B cell (primary cell): ENCODE measurements at regions not wholly inside any gene's neighbourhood (a gene's known extent, or its start where the extent isn't known, plus 50 kb on each side); places are given as distances from the start of the nearest gene placed in this dataset.

Experiments used
- ATAC-seq: fragments of 200-7000 bp; cut with Tn5 transposase; one replicate; pipeline ENCODE4 v1.10.0; 2021; ENCODE audit warnings: low read depth, mild to moderate bottlenecking, moderate number of reproducible peaks, moderate library complexity
- CTCF ChIA-PET: fragments of 350-600 bp; sonication (Branson Sonifier 250); formaldehyde crosslinking; loops from one replicate; lab custom pipeline; 2021; ENCODE audit warnings: antibody characterized with exemption, inconsistent platforms; lab: Charles Lee
- POLR2A ChIA-PET: fragments of 350-600 bp; sonication (Branson Sonifier 250); formaldehyde crosslinking; loops from one replicate; lab custom pipeline; 2021; ENCODE audit warnings: antibody characterized with exemption; lab: Charles Lee
- DNase-seq: peaks from one replicate; pipeline ENCODE4 v3.0.0; 2013
- H2AFZ ChIP-seq: 2 replicates; pipeline ENCODE4 v1.6.1; 2012; ENCODE audit warnings: mild to moderate bottlenecking, low read depth, low read length; ENCODE audit not compliant: insufficient read depth, poor library complexity, severe bottlenecking
- H3K27ac ChIP-seq, 2 donors: 1 replicate in 1 of 2; 2 replicates in 1 of 2; pipeline ENCODE4 v1.5.1; 2012 to 2013; ENCODE audit warnings: low read length in 2 of 2, mild to moderate bottlenecking in 2 of 2, moderate library complexity in 1 of 2
- H3K27me3 ChIP-seq, 4 experiments: fragments of 200-600 bp in 1 of 4; sonication (generic) in 1 of 4; replicated peaks in 1 of 4; 1 replicate in 2 of 4; 2 replicates in 2 of 4; pipeline versions ENCODE4 v1.6.1 to v1.7.0; 2013 to 2016; ENCODE audit warnings: low read length in 3 of 4, mild to moderate bottlenecking in 2 of 4, mixed read lengths in 1 of 4, moderate library complexity in 1 of 4; ENCODE audit not compliant: insufficient read depth in 4 of 4, control insufficient read depth in 3 of 4; ENCODE audit errors: control extremely low read depth in 1 of 4
- H3K36me3 ChIP-seq, 2 experiments: replicated peaks in 1 of 2; 1 replicate in 1 of 2; 2 replicates in 1 of 2; pipeline versions ENCODE4 v1.6.1 to v1.7.1; 2013; ENCODE audit warnings: low read length in 1 of 2; ENCODE audit not compliant: insufficient read depth in 2 of 2, control insufficient read depth in 1 of 2; ENCODE audit errors: control extremely low read depth in 1 of 2, extremely low read depth in 1 of 2
- H3K4me1 ChIP-seq, 2 donors: fragments of 200-600 bp in 1 of 2; sonication (generic) in 1 of 2; 1 replicate in 1 of 2; 2 replicates in 1 of 2; pipeline versions ENCODE4 v1.5.1 to v1.6.1; 2013 to 2017; ENCODE audit warnings: low read length in 2 of 2; ENCODE audit not compliant: control insufficient read depth in 2 of 2, insufficient read depth in 2 of 2
- H3K4me2 ChIP-seq: replicated peaks from 2 replicates; pipeline ENCODE3; 2012; ENCODE audit warnings: mild to moderate bottlenecking, low read depth, low read length; ENCODE audit not compliant: poor library complexity, severe bottlenecking
- H3K4me3 ChIP-seq, 5 experiments: fragments of 200-600 bp in 1 of 5; sonication (generic) in 1 of 5; 1 replicate in 3 of 5; 2 replicates in 2 of 5; pipeline versions ENCODE4 v1.5.1 to v1.7.0; 2011 to 2016; ENCODE audit warnings: low read length in 4 of 5, mild to moderate bottlenecking in 4 of 5, low read depth in 2 of 5, control low read depth in 1 of 5, moderate library complexity in 1 of 5; ENCODE audit not compliant: insufficient read depth in 1 of 5; ENCODE audit errors: control extremely low read depth in 1 of 5, extremely low read depth in 1 of 5
- H3K79me2 ChIP-seq: fragments of 200-600 bp; sonication (generic); one replicate; pipeline ENCODE4 v1.6.0; 2016; ENCODE audit warnings: low read length; ENCODE audit not compliant: control insufficient read depth, insufficient read depth
- H3K9ac ChIP-seq: fragments of 200-600 bp; sonication (generic); 2 replicates; pipeline ENCODE4 v1.6.1; 2017; ENCODE audit warnings: mild to moderate bottlenecking, low read length, moderate library complexity
- H3K9me3 ChIP-seq, 3 donors: one replicate each; pipeline versions ENCODE4 v1.6.1 to v1.7.1; 2013; ENCODE audit warnings: low read length in 2 of 3; ENCODE audit not compliant: control insufficient read depth in 2 of 3, insufficient read depth in 1 of 3; ENCODE audit errors: control extremely low read depth in 1 of 3
- H4K20me1 ChIP-seq: 2 replicates; pipeline ENCODE4 v1.6.0; 2012; ENCODE audit warnings: mild to moderate bottlenecking, low read length; ENCODE audit not compliant: insufficient read depth, control insufficient read depth, poor library complexity, severe bottlenecking
- H3K27ac Mint-ChIP-seq: one replicate; pipeline ENCODE4 v1.8.0; 2021; ENCODE audit warnings: mixed read lengths
- H3K27me3 Mint-ChIP-seq: one replicate; pipeline ENCODE4 v1.8.0; 2021; ENCODE audit warnings: mixed read lengths
- H3K4me1 Mint-ChIP-seq: one replicate; pipeline ENCODE4 v1.8.0; 2021; ENCODE audit warnings: mixed read lengths
- H3K4me3 Mint-ChIP-seq: one replicate; pipeline ENCODE4 v1.8.0; 2021; ENCODE audit warnings: mixed read lengths
- H3K9me3 Mint-ChIP-seq: one replicate; pipeline ENCODE4 v1.8.0; 2022; ENCODE audit warnings: mixed read lengths; ENCODE audit not compliant: insufficient read depth
- CTCF ChIP-seq: fragments of 200-600 bp; IDR thresholded peaks from one replicate; pipeline ENCODE4 v1.8.0; 2022; ENCODE audit warnings: antibody characterized with exemption, mild to moderate bottlenecking
- EZH2 ChIP-seq: IDR thresholded peaks from 2 replicates; pipeline ENCODE4 v1.6.1; 2012; ENCODE audit warnings: borderline replicate concordance, low read depth, mild to moderate bottlenecking, moderate library complexity, low read length; ENCODE audit not compliant: insufficient read depth, poor library complexity, severe bottlenecking
- WGBS: methylation state at CpG from one replicate; pipeline ENCODE4 v1.1.5; 2013; ENCODE audit warnings: missing lambda C conversion rate; ENCODE audit not compliant: insufficient coverage; 5-methylcytosine and 5-hydroxymethylcytosine counted together
- intact Hi-C: fragments of 100-400 bp; cut with micrococcal nuclease; formaldehyde crosslinking; loops from one replicate; pipeline ENCODE4 v1.10.0; 2022

DNA sequence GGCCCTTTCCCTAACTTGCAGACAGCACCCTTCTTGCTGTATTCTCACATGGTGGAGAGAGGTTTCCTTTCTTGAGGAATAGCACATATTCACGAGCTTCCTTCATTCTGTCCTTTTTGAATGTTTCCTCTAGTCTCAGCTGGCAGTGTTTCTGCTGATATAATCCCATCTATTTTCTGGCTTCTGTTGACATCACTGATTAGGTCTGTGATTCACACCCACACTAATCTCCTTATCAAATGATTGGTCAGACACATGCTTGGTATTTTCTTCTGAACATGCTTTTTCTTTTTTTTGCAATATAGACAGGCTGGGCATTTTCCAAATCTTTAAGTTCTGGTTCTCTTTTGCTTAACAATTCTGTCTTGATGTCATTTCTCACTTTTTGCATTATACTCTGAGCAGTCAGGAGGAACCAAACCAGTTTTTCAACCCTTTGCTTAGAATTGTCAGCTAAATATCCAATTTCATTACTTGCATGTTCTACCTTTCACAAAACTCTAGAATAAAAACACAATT is 65.4 kb downstream of the OXSM start:
- WGBS, result no CpG with 5 or more reads among the region's 1 CpG
- Mint-ChIP-seq H3K27me3 (no peaks in the 10 kb centered on the region), H3K4me1 (no peaks in the 10 kb centered on the region), H3K27ac (no peak overlapping the region), H3K4me3 (no peak overlapping the region), H3K9me3 (no peaks in the 10 kb centered on the region)
- H3K4me3 ChIP-seq, result no peak overlapping the region
- POLR2A ChIA-PET, result no interaction called here
- no peaks in the 10 kb centered on the region for H3K79me2 ChIP-seq
- ATAC-seq (no peak), DNase-seq (no peak)
- intact Hi-C loops, result loop anchor here (10.0 kb wide), 1 partner anchor 111 kb away; no protein-coding TSS in a partner anchor
- peaks cover 0 to 10% (median 0%) of the 10 kb centered on the region in 3 donors for H3K9me3 ChIP-seq
- H3K4me1 ChIP-seq, result no peaks in the 10 kb centered on the region
- no peak overlapping the region for H2AFZ ChIP-seq
- H3K9ac ChIP-seq, result no peak overlapping the region
- CTCF ChIA-PET, result interaction anchor here (1.3 to 10.6 kb wide), 6 partner anchors 9 to 207 kb away, joined by 3 to 213 read pairs (median 16); no protein-coding TSS in a partner anchor
- no peak overlapping the region for H3K27ac ChIP-seq
- H4K20me1 ChIP-seq, result no peaks in the 10 kb centered on the region
- no peaks in the 10 kb centered on the region for H3K27me3 ChIP-seq
- no peak overlapping the region for H3K4me2 ChIP-seq
- no peaks in the 10 kb centered on the region for H3K36me3 ChIP-seq
- TF ChIP-seq CTCF, result no peak

DNA sequence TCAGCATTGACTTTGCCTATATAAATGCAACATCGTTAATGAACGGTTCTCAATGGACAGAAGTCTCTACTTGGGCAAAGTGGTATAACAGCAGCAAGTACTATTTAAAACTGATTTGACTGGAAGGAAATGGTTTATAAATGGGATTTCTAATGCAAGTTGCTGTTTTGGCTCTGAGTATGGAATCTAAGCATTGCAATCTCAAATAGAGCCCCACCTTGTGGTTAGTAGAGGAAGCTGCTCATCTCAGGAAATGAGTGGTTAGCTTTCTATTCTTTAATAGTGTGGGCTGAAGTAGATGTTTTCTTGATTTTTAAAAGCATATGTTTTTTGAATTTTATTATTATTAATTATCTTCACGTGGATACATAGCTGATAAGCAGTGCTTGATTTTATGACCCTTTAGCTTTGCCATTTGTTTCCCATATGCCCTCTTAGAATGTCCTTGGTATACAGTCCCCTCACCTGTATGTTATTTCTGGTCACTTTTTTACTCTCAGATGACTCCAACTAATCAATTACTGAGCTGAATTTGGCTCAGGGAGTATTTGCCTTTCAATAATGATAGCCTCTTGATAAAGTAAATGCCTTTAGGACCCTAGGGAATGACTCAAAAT is 67.1 kb downstream of the OXSM start:
- Histone ChIP-seq H3K9me3 (peaks cover 0 to 4% (median 0%) of the 10 kb centered on the region in 3 donors), H3K27ac (no peak overlapping the region), H3K79me2 (no peaks in the 10 kb centered on the region), H3K4me3 (no peak overlapping the region), H3K9ac (no peak overlapping the region), H4K20me1 (no peaks in the 10 kb centered on the region), H3K27me3 (no peaks in the 10 kb centered on the region), H2AFZ (no peak overlapping the region), H3K36me3 (no peaks in the 10 kb centered on the region), H3K4me2 (no peak overlapping the region), H3K4me1 (no peaks in the 10 kb centered on the region)
- CTCF ChIA-PET, result interaction anchor here (0.6 to 10.6 kb wide), 26 partner anchors 8 to 856 kb away, joined by 3 to 213 read pairs (median 4); partner anchors contain the start of genes NGLY1 and OXSM
- H3K9me3 Mint-ChIP-seq, result peaks cover 2% of the 10 kb centered on the region
- H3K4me3 Mint-ChIP-seq, result no peak overlapping the region
- no peaks in the 10 kb centered on the region for H3K4me1 Mint-ChIP-seq
- 84% methylated on average over 2 of the region's 3 CpGs for WGBS
- intact Hi-C loops, result loop anchor here (1.0 to 10.0 kb wide), 4 partner anchors 76 to 209 kb away; no protein-coding TSS in a partner anchor
- POLR2A ChIA-PET, result interaction anchor here (1.2 kb wide), 1 partner anchor 191 kb away, joined by 3 read pairs; no protein-coding TSS in a partner anchor
- ATAC-seq (peak; percentile 63), DNase-seq (peak; percentile 65)
- TF ChIP-seq CTCF, result peak; percentile 86
- TF ChIP-seq EZH2, result no peak
- H3K27me3 Mint-ChIP-seq, result no peaks in the 10 kb centered on the region
- no peak overlapping the region for H3K27ac Mint-ChIP-seq
